GM18517 (cell line): ENCODE measurements at regions not wholly inside any gene's neighbourhood (a gene's known extent, or its start where the extent isn't known, plus 50 kb on each side); places are given as distances from the start of the nearest gene placed in this dataset.

Experiments
- ATAC-seq: cut with Tn5 transposase; IDR thresholded peaks from one replicate; pipeline ENCODE4 v1.9.1; 2021; ENCODE audit warnings: mild to moderate bottlenecking, moderate library complexity; ENCODE audit not compliant: unreplicated experiment

GRCh38 chr22:48249713-48250268, 1487.3 kb downstream of the TBC1D22A start:
- ATAC-seq = no peak

GRCh38 chr22:48248901-48249455, 1486.5 kb downstream of the TBC1D22A start:
- no peak for ATAC-seq

- no peak for ATAC-seq
Measured at GRCh38 chr22:48247829-48248228, 1485.4 kb downstream of the TBC1D22A start.

GRCh38 chr22:48245196-48245485, 1482.7 kb downstream of the TBC1D22A start:
- ATAC-seq = no peak

- ATAC-seq = no peak
Measured at GRCh38 chr22:48244388-48245195, 1482.1 kb downstream of the TBC1D22A start.

GRCh38 chr22:48242461-48242864, 1480.0 kb downstream of the TBC1D22A start:
- ATAC-seq = no peak

GRCh38 chr22:48241658-48242057, 1479.2 kb downstream of the TBC1D22A start:
- no peak for ATAC-seq

GRCh38 chr22:48240935-48241230, 1478.4 kb downstream of the TBC1D22A start:
- no peak for ATAC-seq

- ATAC-seq = no peak
Measured at GRCh38 chr22:48240148-48240934, 1477.9 kb downstream of the TBC1D22A start.

- no peak for ATAC-seq
Measured at GRCh38 chr22:48239461-48240147, 1477.2 kb downstream of the TBC1D22A start.

- no peak for ATAC-seq
Measured at GRCh38 chr22:48238966-48239365, 1476.5 kb downstream of the TBC1D22A start.

- ATAC-seq = no peak
Measured at GRCh38 chr22:48238284-48238915, 1476.0 kb downstream of the TBC1D22A start.

- no peak for ATAC-seq
Measured at GRCh38 chr22:48237466-48238283, 1475.2 kb downstream of the TBC1D22A start.

GRCh38 chr22:48236261-48236660, 1473.8 kb downstream of the TBC1D22A start:
- no peak for ATAC-seq

GRCh38 chr22:48235744-48236143, 1473.3 kb downstream of the TBC1D22A start:
- no peak for ATAC-seq

GRCh38 chr22:48234011-48234410, 1471.6 kb downstream of the TBC1D22A start:
- no peak for ATAC-seq

GRCh38 chr22:48233586-48233985, 1471.1 kb downstream of the TBC1D22A start:
- no peak for ATAC-seq

GRCh38 chr22:48228468-48228867, 1466.0 kb downstream of the TBC1D22A start:
- no peak for ATAC-seq

GRCh38 chr22:48227341-48228018, 1465.0 kb downstream of the TBC1D22A start:
- no peak for ATAC-seq
